Activated T-cell treated with anti-CD3 and anti-CD28 coated beads, Interleukin-2, amount 50 U/mL, for 48 hours (primary cell): ENCODE measurements at regions not wholly inside any gene's neighbourhood (a gene's known extent, or its start where the extent isn't known, plus 50 kb on each side); places are given as distances from the start of the nearest gene placed in this dataset.
"Not testable (repeated sequence)": the region's sequence is repeated elsewhere in the genome, so short reads cannot be mapped to it uniquely, and the experiment has no call there.

ENCODE experiments used
- DNase-seq, 2 experiments: peaks; one replicate each; pipeline ENCODE4 v3.0.0-alpha.2; 2020

DNA sequence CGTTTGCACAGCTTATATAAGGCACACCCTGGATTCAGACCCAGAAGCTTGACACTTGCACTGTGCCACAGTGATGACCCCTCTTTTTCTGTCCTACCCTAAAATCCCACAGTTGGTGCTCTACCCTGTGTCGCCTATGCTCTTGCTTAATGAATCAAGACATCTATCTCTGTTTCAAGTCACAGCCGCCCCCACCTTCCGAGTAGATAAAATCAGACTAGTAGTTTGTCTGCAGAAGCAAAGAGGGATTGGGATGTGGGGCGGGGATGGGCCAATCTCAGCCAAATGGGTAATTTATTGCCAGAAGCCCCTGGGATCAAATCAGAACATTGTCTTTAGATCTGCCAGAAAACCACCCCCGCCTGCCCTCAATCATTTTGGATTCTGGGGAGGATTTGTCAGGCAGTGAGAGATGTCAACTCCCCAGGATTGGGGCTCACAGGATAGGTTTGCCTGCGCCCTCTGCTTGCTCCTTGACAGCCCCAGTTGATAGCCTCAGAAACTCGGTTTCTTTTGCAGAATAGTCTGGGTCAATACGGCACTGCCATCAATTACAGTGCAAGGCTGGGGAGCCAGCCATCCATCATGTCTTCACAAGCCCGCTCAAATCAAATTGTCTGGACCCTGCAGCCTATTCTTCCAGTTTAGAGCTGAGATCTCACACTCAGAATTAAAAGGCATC is 520.8 kb downstream of the GRIN2A start:
- no peak for DNase-seq

DNA sequence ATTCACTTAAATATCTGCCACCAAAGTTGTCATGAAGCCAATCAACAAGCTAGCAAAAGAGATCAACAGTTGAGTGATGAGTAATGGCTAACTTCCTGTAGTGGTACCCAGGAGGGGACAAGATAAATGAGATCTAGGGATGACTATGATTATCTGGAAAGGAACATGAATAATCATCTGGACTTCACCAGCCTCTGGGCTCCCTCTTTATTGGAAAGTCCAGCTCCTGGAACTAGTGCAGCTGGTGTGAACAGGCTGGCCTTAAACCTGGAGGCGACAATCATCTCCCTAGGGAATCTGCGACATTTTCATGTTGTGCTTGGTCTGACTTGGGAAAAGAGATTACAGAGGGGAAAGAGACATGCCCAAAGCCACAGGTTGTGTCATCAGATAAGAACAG is 518.6 kb downstream of the GRIN2A start:
- no peak for DNase-seq

DNA sequence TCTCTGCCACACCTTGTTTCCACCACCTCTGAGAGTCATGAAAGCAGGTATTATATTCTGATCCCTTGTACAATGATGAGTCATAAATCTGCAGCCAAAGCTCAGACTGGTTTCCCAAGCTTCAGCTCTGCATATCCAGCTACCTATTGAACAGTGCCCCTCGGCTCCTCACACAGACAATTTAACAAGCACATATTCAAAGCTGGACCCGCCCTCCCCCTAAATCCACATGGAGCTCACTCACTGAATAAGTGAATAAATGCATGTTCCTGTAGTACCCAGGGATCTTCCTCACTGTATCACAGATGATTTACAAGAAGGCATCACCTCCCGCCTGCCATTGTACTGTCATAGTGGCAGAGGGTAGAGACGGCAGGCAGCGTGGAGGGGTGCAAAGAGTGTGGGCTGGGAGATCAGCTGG is 516.4 kb downstream of the GRIN2A start:
- DNase-seq, result no peak

DNA sequence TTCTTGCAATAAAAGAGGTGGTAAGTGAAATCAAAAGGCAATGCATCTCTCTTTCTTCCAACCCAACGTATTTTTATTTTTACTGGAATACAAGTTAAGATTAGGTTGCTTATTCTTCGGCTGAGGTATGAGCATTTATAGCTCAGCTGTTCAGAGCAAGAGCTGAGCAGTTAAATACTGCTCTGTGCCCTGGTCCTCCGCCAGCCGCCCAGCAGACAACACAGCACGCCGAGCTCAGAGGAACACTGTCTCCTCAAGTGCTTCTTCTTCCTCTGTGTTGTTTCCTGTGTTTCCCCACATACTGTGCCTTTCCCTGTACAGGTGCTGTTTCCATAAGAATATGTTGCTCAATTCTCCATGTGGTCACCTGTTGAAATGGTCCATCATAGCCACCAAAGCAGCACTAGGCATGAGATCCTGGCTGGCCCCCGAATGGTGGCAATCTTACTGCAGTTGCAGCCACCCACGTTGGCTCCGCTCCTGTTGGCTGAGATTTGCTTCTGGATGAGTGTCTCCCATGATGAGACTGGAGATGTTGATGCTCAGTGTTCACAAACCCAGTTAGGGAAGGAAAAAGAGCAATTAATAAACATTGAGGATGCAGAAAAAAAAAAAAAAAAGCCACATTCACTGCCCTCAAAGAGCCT is 515.3 kb downstream of the GRIN2A start:
- no peak for DNase-seq

DNA sequence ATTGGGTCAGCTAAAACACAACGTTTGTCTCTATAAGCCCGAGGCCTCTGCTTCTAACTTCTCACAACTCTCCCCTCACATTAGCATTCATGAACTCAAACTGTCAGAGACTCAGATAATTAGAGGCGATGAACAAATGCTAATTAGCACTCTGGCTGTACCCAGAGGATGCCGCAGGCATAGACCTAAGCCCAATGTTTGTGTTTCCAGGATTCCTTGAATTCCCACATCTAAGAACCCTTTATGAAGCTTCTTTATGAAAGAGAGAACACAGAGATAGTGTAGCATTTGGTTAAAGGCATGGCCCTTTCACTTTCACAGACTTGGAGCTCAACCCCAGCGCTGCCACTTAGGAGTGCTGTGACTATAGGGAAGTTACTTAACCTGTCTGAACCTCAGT is 512.2 kb downstream of the GRIN2A start:
- DNase-seq, result no peak

DNA sequence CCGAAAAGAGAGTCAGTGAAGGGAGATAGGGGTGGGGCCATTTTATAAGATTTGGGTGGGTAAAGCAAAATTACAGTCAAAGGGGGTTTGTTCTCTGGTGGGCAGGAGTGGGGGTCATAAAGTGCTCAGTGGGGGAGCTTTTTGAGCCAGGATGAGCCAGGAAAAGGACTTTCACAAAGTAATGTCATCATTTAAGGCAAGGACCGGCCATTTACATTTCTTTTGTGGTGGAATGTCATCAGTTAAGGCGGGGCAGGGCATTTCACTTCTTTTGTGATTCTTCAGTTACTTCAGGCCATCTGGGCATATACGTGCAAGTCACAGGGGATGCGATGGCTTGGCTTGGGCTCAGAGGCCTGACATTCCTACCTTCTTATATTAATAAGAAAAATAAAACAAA is 511.6 kb downstream of the GRIN2A start:
- not testable (repeated sequence) for DNase-seq

DNA sequence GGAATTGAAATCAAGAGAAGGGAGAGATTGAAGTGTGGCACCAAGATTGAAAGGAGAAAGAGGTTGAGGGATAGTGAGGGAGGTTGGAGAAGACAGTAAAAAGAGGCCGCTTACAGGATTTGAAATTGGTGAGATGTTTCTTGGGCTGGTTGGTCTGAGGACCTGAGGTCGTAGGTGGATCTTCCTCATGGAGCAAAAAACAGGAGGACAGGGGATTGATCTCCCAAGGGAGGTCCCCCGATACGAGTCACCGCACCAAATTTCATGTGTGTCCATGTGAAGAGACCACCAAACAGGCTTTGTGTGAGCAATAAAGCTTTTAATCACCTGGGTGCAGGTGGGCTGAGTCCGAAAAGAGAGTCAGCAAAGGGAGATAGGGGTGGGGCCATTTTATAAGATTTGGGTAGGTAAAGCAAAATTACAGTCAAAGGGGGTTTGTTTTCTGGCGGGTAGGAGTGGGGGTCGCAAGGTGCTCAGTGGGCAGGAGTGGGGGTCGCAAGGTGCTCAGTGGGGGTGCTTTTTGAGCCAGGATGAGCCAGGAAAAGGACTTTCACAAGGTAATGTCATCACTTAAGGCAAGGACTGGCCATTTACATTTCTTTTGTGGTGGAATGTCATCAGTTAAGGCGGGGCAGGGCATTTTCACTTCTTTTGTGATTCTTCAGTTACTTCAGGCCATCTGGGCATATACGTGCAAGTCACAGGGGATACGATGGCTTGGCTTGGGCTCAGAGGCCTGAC is 505.5 kb downstream of the GRIN2A start:
- not testable (repeated sequence) for DNase-seq

DNA sequence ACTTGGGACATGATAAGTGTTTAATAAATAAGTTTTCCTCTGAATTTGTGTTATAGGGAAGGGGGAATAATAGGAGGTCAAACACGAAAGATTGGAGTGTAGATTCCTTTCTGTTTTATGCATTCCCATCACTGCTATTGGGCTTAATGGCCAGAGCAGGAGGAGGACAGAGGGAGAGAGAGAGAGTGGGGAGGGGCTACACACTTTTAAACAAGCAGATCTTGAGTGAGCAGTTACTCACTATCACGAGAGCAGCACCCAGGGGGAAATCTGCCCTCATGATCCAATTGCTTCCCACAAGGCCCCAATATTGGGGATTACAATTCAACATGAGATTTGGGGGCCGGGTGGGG is 505.0 kb downstream of the GRIN2A start:
- no peak for DNase-seq

DNA sequence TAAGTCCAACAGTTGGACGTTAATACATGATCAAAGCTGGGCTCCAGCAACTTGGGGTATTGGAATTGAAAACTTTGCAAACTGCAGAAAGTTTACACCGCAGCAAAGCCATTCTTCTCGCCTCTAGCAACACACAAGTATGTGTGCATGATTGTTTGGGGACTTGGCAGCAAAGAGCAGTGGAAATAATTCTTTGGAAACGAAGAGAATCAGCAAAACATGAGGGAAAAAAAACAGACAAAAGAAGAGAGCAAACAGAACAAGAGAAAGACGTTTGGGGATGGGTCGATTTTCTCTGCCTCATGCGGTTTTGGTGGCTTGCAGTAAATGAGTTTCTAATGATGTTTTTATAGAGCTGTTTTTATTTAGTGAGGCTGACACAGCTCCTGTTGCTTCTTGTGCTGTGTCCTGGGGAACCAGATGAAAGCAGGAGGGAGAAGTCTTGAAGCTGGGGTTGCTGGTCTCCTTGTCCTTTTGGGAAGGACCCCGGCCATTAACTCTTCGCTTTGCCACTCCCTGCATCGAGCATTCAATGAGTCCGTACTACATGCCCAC is 502.9 kb downstream of the GRIN2A start:
- DNase-seq, result no peak

DNA sequence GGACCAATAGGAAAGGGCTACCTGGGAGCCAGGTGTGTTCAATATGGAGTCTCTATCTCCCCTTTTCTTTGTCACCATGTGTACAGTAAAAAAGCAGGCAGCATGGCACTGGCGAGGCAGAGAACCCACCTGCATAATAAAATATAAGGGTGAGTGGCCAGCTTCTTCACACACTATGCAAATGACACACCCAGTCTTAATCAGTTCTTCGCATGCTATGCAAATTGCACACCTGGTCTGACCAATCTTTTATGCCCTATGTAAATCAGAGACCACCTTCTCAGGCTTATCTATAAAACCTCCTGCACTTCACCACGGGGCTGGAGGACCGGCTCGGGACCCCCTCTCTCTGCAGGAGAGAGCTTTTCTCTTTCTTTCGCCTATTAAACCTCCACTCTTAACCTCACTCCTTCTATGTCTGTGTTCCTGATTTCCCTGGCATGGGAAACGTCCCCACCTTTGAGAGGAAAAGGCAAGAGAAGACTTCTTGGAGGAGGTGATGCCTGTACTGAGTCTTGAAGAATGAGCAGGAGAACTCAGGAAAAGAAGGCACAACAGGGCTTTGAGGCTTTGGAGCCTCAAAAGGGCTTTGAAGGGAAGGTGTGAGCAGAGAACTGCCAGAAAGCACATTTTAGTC is 502.1 kb downstream of the GRIN2A start:
- no peak for DNase-seq

DNA sequence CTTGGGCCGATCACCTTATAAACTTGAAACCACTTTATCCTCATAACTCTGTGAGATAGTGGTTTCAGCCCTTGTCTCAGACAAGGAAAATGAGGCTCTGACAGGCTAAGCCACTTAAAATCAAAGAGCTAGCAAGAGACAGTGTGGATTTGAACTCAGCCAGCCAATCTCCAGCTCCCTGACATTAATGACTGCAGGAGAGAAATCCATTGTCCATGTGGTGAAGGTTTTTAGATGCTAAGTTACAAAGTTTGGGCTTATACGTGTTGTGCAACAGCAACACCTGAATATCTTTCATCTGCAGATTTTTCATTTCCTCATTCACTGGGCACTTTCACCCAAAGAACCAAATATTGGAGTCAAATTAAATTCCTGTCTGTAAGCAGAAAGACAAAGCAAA is 501.3 kb downstream of the GRIN2A start:
- no peak for DNase-seq

DNA sequence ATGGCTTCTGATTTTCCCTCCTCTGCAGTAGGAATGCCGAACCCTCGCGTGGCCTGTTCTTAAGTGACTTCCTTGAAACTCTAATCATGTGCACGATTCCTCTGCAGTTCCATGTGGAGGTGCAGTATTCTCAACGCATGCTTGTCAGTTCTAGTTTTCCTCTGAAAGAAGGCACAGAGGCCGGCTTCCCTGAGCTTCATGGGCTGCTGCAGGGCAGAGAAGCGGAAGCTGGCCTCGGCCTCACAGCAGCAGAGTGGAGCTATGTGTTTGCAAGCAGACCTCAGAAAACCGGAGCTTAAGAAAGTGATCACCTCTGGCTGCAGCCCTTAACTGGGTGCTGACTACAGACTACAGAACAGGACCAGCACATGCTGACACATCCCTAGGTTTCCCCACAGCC is 500.7 kb downstream of the GRIN2A start:
- DNase-seq, result no peak

DNA sequence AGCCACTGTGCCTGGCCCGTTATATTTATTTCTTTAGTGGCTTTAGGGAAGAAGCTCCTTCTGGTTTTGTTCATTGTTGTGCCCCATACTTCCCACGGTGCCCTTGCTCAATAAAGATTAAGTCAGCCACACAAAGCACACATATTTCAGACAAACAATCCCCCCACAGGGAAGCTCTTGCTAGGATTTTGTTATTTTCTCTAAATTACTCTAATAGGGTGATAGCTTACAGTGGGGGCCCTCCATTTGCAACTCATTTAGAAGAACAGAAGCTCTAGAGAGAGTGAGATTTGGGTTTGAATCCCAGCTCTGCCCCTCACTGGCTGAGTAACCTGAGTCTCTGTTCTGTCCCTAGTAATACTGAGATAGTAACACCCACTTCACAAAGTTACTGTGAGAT is 499.9 kb downstream of the GRIN2A start:
- DNase-seq, result no peak

DNA sequence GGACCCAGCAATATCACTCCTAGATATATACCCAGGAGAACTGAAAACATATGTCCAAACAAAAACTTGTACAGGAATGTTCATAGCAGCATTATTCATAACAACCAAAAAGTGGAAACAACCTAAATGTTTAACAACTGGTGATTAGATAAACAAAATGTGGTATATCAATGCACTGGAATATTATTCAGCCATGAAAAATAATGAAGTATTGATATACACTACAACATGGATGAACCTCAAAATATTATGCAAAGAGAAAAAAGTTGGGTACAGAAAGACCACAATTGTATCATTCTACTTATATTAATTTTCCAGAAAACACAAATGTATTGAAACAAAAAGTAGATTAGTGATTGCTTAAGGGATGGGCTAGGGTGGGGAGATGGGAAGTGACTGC is 498.6 kb downstream of the GRIN2A start:
- no peak for DNase-seq

DNA sequence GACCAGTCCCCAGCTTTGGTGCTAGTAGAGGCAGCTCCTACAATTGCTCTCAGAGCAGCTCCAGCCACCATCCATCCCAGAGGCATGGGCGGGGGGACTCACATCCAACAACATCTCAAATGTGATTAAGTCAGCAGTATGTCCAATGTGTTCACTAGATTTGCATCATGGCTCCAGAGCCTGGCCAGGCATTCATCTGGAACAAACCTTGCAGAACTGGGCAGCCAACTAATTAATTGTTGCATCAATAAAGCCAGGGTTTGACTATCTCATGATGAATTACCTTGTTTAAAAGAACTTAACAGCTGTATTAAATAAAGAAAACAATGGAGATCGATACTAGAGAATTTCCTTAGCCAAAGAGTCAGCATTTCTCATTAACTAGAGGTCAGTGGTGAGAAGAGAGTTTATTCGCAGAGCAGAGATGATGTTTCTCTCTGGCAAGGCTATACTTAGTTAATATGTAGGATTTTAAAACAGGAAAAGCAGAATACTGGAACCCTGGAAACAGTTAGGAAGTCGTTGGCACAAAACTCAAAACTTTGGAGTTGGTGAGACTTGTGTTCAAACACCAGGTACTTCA is 494.4 kb downstream of the GRIN2A start:
- no peak for DNase-seq

DNA sequence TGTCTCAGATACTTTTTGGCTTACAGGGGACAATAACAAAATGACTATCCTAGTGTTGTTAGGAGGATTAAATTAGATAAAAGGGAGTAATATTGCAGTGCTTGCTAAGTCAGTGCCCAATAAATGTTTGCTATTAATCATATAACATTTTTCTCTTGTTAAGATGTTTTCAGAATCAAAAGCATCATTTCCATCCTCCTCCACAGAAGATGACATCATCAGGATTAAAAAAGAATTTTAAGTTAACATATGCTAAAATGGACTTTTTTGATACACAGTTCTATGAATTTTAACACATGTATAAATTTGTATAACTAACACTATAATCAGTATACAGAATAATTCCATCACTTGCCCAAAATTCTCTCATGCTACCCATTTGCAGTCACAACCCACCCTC is 492.6 kb downstream of the GRIN2A start:
- no peak for DNase-seq

DNA sequence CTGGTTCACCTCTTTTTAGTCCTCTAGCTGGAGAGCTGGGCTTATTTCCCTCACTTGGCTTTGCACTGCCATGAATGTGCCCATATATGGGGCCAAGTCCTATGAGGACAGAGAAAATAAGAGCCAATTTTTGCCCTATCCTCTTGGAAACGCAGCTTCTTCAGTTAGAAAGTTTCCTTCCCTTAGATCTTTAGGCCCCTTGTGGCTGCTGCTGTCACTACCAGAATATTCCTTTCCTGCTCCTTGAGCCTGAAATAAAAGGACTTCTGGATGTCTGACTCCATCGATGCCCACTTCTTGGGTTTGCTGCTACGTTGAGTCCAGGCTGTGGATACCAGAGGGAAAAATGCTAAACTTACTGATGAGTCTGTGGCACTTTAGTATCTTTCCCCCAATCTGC is 487.1 kb downstream of the GRIN2A start:
- no peak for DNase-seq
